ENCODE measurements at regions not wholly inside any gene's neighbourhood (a gene's known extent, or its start where the extent isn't known, plus 50 kb on each side); places are given as distances from the start of the nearest gene placed in this dataset.
"Not testable (repeated sequence)": the region's sequence is repeated elsewhere in the genome, so short reads cannot be mapped to it uniquely, and the experiment has no call there.

- DNase-seq (ENCODE audit: low read depth): no peak
These were observed 119.5 kb downstream of the TUBA3C start for GRCh38 chr13:19062019-19062646.

- DNase-seq (ENCODE audit: low read depth): no peak
These were observed 120.3 kb downstream of the TUBA3C start for GRCh38 chr13:19061278-19061677.

GRCh38 chr13:19060311-19061002, 121.2 kb downstream of the TUBA3C start:
- DNase-seq (ENCODE audit: low read depth): no peak

GRCh38 chr13:19059016-19059780, 122.4 kb downstream of the TUBA3C start:
- DNase-seq (ENCODE audit: low read depth): no peak

GRCh38 chr13:19058566-19058965, 123.1 kb downstream of the TUBA3C start:
- no peak for DNase-seq (ENCODE audit: low read depth)

- no peak for DNase-seq (ENCODE audit: low read depth)
These were observed 123.9 kb downstream of the TUBA3C start for GRCh38 chr13:19057588-19058340.

GRCh38 chr13:19056984-19057490, 124.6 kb downstream of the TUBA3C start:
- DNase-seq (ENCODE audit: low read depth): no peak

- DNase-seq (ENCODE audit: low read depth): no peak
These were observed 125.2 kb downstream of the TUBA3C start for GRCh38 chr13:19056355-19056880.

- no peak for DNase-seq (ENCODE audit: low read depth)
These were observed 126.0 kb downstream of the TUBA3C start for GRCh38 chr13:19055611-19056010.

- no peak for DNase-seq (ENCODE audit: low read depth)
These were observed 128.1 kb downstream of the TUBA3C start for GRCh38 chr13:19053561-19053960.

- no peak for DNase-seq (ENCODE audit: low read depth)
These were observed 128.7 kb downstream of the TUBA3C start for GRCh38 chr13:19052931-19053330.

- DNase-seq (ENCODE audit: low read depth): no peak
These were observed 129.4 kb downstream of the TUBA3C start for GRCh38 chr13:19052180-19052579.

GRCh38 chr13:19050901-19051300, 130.7 kb downstream of the TUBA3C start:
- no peak for DNase-seq (ENCODE audit: low read depth)

- DNase-seq (ENCODE audit: low read depth): not testable (repeated sequence)
These were observed 132.0 kb downstream of the TUBA3C start for GRCh38 chr13:19049624-19050023.

- DNase-seq (ENCODE audit: low read depth): no peak
These were observed 133.2 kb downstream of the TUBA3C start for GRCh38 chr13:19048381-19048780.

GRCh38 chr13:19023115-19023514, 158.5 kb downstream of the TUBA3C start:
- no peak for DNase-seq (ENCODE audit: low read depth)

GRCh38 chr13:19020988-19021387, 160.6 kb downstream of the TUBA3C start:
- DNase-seq (ENCODE audit: low read depth): no peak

GRCh38 chr13:18998389-18998788, 183.2 kb downstream of the TUBA3C start:
- no peak for DNase-seq (ENCODE audit: low read depth)

- no peak for DNase-seq (ENCODE audit: low read depth)
These were observed 185.0 kb downstream of the TUBA3C start for GRCh38 chr13:18996627-18997051.

- no peak for DNase-seq (ENCODE audit: low read depth)
These were observed 185.4 kb downstream of the TUBA3C start for GRCh38 chr13:18996221-18996620.

GRCh38 chr13:18995259-18995873, 186.3 kb downstream of the TUBA3C start:
- no peak for DNase-seq (ENCODE audit: low read depth)
